H1 (cell line): ENCODE measurements at regions not wholly inside any gene's neighbourhood (a gene's known extent, or its start where the extent isn't known, plus 50 kb on each side); places are given as distances from the start of the nearest gene placed in this dataset.

Experiments
- CTCF ChIA-PET: fragments of 300-600 bp; sonication (Branson Sonifier 250); formaldehyde crosslinking; loops from one replicate; lab custom pipeline; 2021; ENCODE audit not compliant: partially characterized antibody; lab: Charles Lee
- POLR2A ChIA-PET: fragments of 300-600 bp; sonication (Branson Sonifier 250); formaldehyde crosslinking; loops from one replicate; lab custom pipeline; 2021; ENCODE audit warnings: inconsistent platforms; ENCODE audit not compliant: partially characterized antibody; lab: Charles Lee
- DNase-seq, 2 experiments: peaks; one replicate each; pipeline versions ENCODE4 v3.0.0 to v3.0.0-alpha.2; 2010 to 2022; ENCODE audit warnings: low spot score in 2 of 2, low read depth in 1 of 2, mixed read lengths in 1 of 2
- FAIRE-seq: peaks from 2 replicates; lab custom pipeline; 2011; peaks lifted over from hg19 to GRCh38; lab: Jason Lieb, UNC
- H2AFZ ChIP-seq: 2 replicates; pipeline ENCODE4 v1.8.1; 2012; ENCODE audit warnings: low read length, inconsistent platforms
- H2AK5ac ChIP-seq: 2 replicates; pipeline ENCODE4 v1.6.1; 2013; ENCODE audit warnings: low read depth, low read length
- H2BK120ac ChIP-seq: replicated peaks from 2 replicates; pipeline ENCODE3; 2013; ENCODE audit warnings: low read depth, low read length, inconsistent platforms
- H2BK12ac ChIP-seq: 2 replicates; pipeline ENCODE4 v1.6.1; 2013; ENCODE audit warnings: low read depth, low read length
- H2BK15ac ChIP-seq: 2 replicates; pipeline ENCODE4 v1.6.1; 2013; ENCODE audit warnings: low read length
- H2BK20ac ChIP-seq: 2 replicates; pipeline ENCODE4 v1.6.1; 2013; ENCODE audit warnings: low read length
- H2BK5ac ChIP-seq: 2 replicates; pipeline ENCODE4 v1.6.1; 2013; ENCODE audit warnings: low read depth, low read length
- H3K14ac ChIP-seq: 2 replicates; pipeline ENCODE4 v1.6.1; 2013; ENCODE audit warnings: inconsistent platforms; ENCODE audit not compliant: insufficient read length
- H3K18ac ChIP-seq: 2 replicates; pipeline ENCODE4 v1.6.1; 2013; ENCODE audit warnings: low read length; ENCODE audit errors: extremely low read depth
- H3K23ac ChIP-seq: 2 replicates; pipeline ENCODE4 v1.6.1; 2013; ENCODE audit warnings: inconsistent platforms; ENCODE audit not compliant: insufficient read length
- H3K23me2 ChIP-seq: 2 replicates; pipeline ENCODE4 v1.6.1; 2013; ENCODE audit warnings: low read depth, low read length
- H3K27ac ChIP-seq: 2 replicates; pipeline ENCODE4 v1.6.1; 2011; ENCODE audit warnings: low read depth, low read length, inconsistent platforms
- H3K27me3 ChIP-seq, 4 experiments: replicated peaks in 1 of 4; 1 replicate in 1 of 4; 2 replicates in 3 of 4; pipeline versions ENCODE4 v1.6.1 to v1.8.1; 2011 to 2013; ENCODE audit warnings: low read length in 3 of 4, mild to moderate bottlenecking in 3 of 4, inconsistent platforms in 2 of 4, mixed read lengths in 2 of 4, moderate library complexity in 1 of 4; ENCODE audit not compliant: control insufficient read depth in 3 of 4, insufficient read depth in 3 of 4; ENCODE audit errors: extremely low read depth in 1 of 4
- H3K36me3 ChIP-seq, 4 experiments: 2 replicates each; pipeline versions ENCODE4 v1.6.1 to v1.8.1; 2011 to 2013; ENCODE audit warnings: mild to moderate bottlenecking in 4 of 4, low read length in 3 of 4, moderate library complexity in 2 of 4, control low read depth in 1 of 4, inconsistent platforms in 1 of 4; ENCODE audit not compliant: insufficient read depth in 4 of 4, control insufficient read depth in 2 of 4
- H3K4ac ChIP-seq: replicated peaks from 2 replicates; pipeline ENCODE3; 2013; ENCODE audit warnings: low read length, low read depth, mixed read lengths, inconsistent platforms; ENCODE audit not compliant: insufficient read length
- H3K4me1 ChIP-seq, 4 experiments: replicated peaks in 1 of 4; 1 replicate in 1 of 4; 2 replicates in 3 of 4; pipeline versions ENCODE4 v1.6.1 to v1.8.1; 2011 to 2013; ENCODE audit warnings: low read length in 3 of 4, inconsistent platforms in 2 of 4, mixed read lengths in 1 of 4; ENCODE audit not compliant: insufficient read depth in 4 of 4, control insufficient read depth in 3 of 4
- H3K4me2 ChIP-seq, 2 experiments: 2 replicates each; pipeline versions ENCODE4 v1.6.1 to v1.8.1; 2011 to 2013; ENCODE audit warnings: low read depth in 2 of 2, low read length in 2 of 2, control low read depth in 1 of 2, inconsistent platforms in 1 of 2, mild to moderate bottlenecking in 1 of 2; ENCODE audit not compliant: insufficient read depth in 1 of 2
- H3K4me3 ChIP-seq, 4 experiments: fragments of 200-600, 300-600 bp in 1 of 4; sonication (generic), shearing (Covaris generic), sonication (Bioruptor Twin) in 1 of 4; 2 replicates each; pipeline versions ENCODE4 v1.5.1 to v1.8.1; 2011 to 2016; ENCODE audit warnings: low read length in 4 of 4, low read depth in 3 of 4, control low read depth in 2 of 4, inconsistent platforms in 2 of 4, mild to moderate bottlenecking in 2 of 4, mixed read lengths in 1 of 4, moderate library complexity in 1 of 4; ENCODE audit not compliant: insufficient read depth in 2 of 4; ENCODE audit errors: extremely low read depth in 1 of 4
- H3K56ac ChIP-seq: replicated peaks from 2 replicates; pipeline ENCODE3; 2013; ENCODE audit warnings: low read depth, mild to moderate bottlenecking, mixed read lengths, low read length, inconsistent platforms; ENCODE audit not compliant: insufficient read length
- H3K79me1 ChIP-seq: 2 replicates; pipeline ENCODE4 v1.6.1; 2013; ENCODE audit warnings: low read depth, low read length, control low read depth
- H3K79me2 ChIP-seq, 2 experiments: 2 replicates each; pipeline versions ENCODE4 v1.6.1 to v1.8.1; 2012 to 2013; ENCODE audit warnings: low read length in 2 of 2, mild to moderate bottlenecking in 2 of 2, inconsistent platforms in 1 of 2; ENCODE audit not compliant: insufficient read depth in 2 of 2, control insufficient read depth in 1 of 2
- H3K9ac ChIP-seq, 4 experiments: replicated peaks in 1 of 4; 1 replicate in 1 of 4; 2 replicates in 3 of 4; pipeline versions ENCODE4 v1.6.1 to v1.8.1; 2011 to 2013; ENCODE audit warnings: low read depth in 3 of 4, low read length in 3 of 4, control low read depth in 2 of 4, mild to moderate bottlenecking in 2 of 4, moderate library complexity in 2 of 4, inconsistent platforms in 1 of 4; ENCODE audit errors: extremely low read depth in 1 of 4
- H3K9me3 ChIP-seq, 2 experiments: 2 replicates each; pipeline versions ENCODE4 v1.6.1 to v1.8.1; 2012 to 2013; ENCODE audit warnings: mild to moderate bottlenecking in 2 of 2, moderate library complexity in 2 of 2, control low read depth in 1 of 2, inconsistent platforms in 1 of 2, low read depth in 1 of 2, low read length in 1 of 2, mixed read lengths in 1 of 2; ENCODE audit not compliant: insufficient read depth in 2 of 2
- H4K20me1 ChIP-seq, 2 experiments: replicated peaks in 1 of 2; 2 replicates each; pipeline versions ENCODE3 to v1.8.1; 2011 to 2013; ENCODE audit warnings: inconsistent platforms in 2 of 2, low read length in 2 of 2, mild to moderate bottlenecking in 1 of 2; ENCODE audit not compliant: insufficient read depth in 2 of 2, control insufficient read depth in 1 of 2
- H4K5ac ChIP-seq: 2 replicates; pipeline ENCODE4 v1.6.1; 2013; ENCODE audit warnings: low read length, low read depth, mixed read lengths, inconsistent platforms; ENCODE audit not compliant: insufficient read length
- H4K8ac ChIP-seq: 2 replicates; pipeline ENCODE4 v1.8.0; 2013; ENCODE audit warnings: mild to moderate bottlenecking, moderate library complexity, low read length, inconsistent platforms; ENCODE audit not compliant: insufficient read depth; ENCODE audit errors: extremely low read depth
- H4K91ac ChIP-seq: replicated peaks from 2 replicates; pipeline ENCODE3; 2013; ENCODE audit warnings: low read length, mixed read lengths, inconsistent platforms; ENCODE audit not compliant: insufficient read length
- BACH1 ChIP-seq: IDR thresholded peaks from 2 replicates; pipeline ENCODE4 v1.6.1; 2012; ENCODE audit warnings: low read length, improper control_type of control experiment
- BCL11A ChIP-seq, 2 experiments: IDR thresholded peaks; one replicate each; pipeline ENCODE4 v1.6.1; 2011; ENCODE audit warnings: low read depth in 2 of 2, low read length in 2 of 2, mild to moderate bottlenecking in 2 of 2
- CHD1 ChIP-seq: IDR thresholded peaks from 2 replicates; pipeline ENCODE4 v1.6.1; 2012; ENCODE audit warnings: low read depth, low read length, improper control_type of control experiment
- EGR1 ChIP-seq: IDR thresholded peaks from 2 replicates; pipeline ENCODE4 v1.6.1; 2011; ENCODE audit warnings: low read depth, low read length, borderline replicate concordance
- KDM5A ChIP-seq: fragments of 200-600 bp; IDR thresholded peaks from 2 replicates; pipeline ENCODE4 v1.7.1; 2012; ENCODE audit warnings: mild to moderate bottlenecking, low read length, inconsistent platforms, mixed read lengths
- NRF1 ChIP-seq: IDR thresholded peaks from 2 replicates; pipeline ENCODE4 v1.6.1; 2011; ENCODE audit warnings: mild to moderate bottlenecking, low read depth, low read length, improper control_type of control experiment
- RNF2 ChIP-seq: fragments of 200-900, 300-1000 bp; sonication (generic); IDR thresholded peaks from 2 replicates; pipeline ENCODE4 v1.7.1; 2016; ENCODE audit warnings: borderline replicate concordance, low read depth, mild to moderate bottlenecking, antibody characterized with exemption, low read length; ENCODE audit not compliant: poor library complexity, severe bottlenecking; ENCODE audit errors: missing control alignments
- SAP30 ChIP-seq: fragments of 300-600 bp; sonication (generic); IDR thresholded peaks from 2 replicates; pipeline ENCODE4 v1.7.1; 2012; ENCODE audit warnings: low read length, moderate library complexity, mild to moderate bottlenecking, inconsistent platforms; ENCODE audit not compliant: insufficient read depth, insufficient replicate concordance
- SIRT6 ChIP-seq: IDR thresholded peaks from one replicate; pipeline ENCODE4 v1.7.1; 2012; ENCODE audit warnings: low read length, inconsistent platforms
- SP1 ChIP-seq: IDR thresholded peaks from 2 replicates; pipeline ENCODE4 v1.6.1; 2011; ENCODE audit warnings: low read depth, low read length
- TBP ChIP-seq: IDR thresholded peaks from 2 replicates; pipeline ENCODE4 v1.6.1; 2011; ENCODE audit warnings: low read depth, low read length, improper control_type of control experiment
- TEAD4 ChIP-seq: IDR thresholded peaks from 2 replicates; pipeline ENCODE4 v1.6.1; 2012; ENCODE audit warnings: low read depth, low read length, inconsistent platforms, mixed read lengths
- WGBS, 2 experiments: shearing (Covaris generic) in 1 of 2; methylation state at CpG; one replicate each; pipeline versions ENCODE4 v1.1.6 to v1.1.7; 2013 to 2015; ENCODE audit warnings: low lambda C conversion rate in 2 of 2, mixed read lengths in 2 of 2, inconsistent platforms in 1 of 2, low coverage in 1 of 2, missing lambda C conversion rate in 1 of 2; ENCODE audit not compliant: insufficient replicate concordance in 2 of 2, insufficient coverage in 1 of 2, insufficient read length in 1 of 2; ENCODE audit errors: extremely low coverage in 1 of 2, missing lambda C conversion rate in 1 of 2; 5-methylcytosine and 5-hydroxymethylcytosine counted together
- TF ChIP-seq, protein P1 (sequence below): IDR thresholded peaks from 2 replicates; pipeline ENCODE4 v1.6.1; 2012; ENCODE audit warnings: low read length, inconsistent platforms

DNA sequence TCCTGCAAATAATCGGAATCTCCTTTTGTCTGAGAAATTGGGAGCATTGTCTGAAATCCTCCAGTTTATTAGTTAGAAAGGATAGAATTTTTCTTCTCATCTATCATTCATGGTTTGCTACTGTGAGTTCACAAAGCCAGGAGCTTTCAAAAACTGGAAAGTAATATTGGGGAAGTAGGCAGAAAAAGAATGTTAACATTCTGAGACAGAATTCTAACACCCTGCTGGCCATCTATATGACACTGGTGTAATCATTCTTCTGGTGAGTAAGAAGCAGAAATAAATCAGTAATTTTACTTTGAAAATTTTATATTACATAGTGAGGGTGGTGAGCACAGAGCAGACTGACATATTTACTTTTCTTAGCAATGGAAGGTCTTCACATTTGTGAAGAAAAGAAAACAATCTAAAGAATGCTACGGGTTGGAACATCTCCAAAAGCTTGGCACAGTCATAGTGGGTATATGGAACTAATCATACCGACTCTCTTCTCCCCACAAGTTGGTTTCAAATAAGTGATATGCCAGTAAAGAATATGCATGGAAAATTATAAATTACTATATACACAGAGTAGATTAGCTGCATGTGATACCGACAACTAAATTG lies 344.9 kb downstream of the LPIN1 start:
- no peak overlapping the region for H2BK5ac ChIP-seq
- no peak overlapping the region for H3K14ac ChIP-seq
- no peak overlapping the region for H4K8ac ChIP-seq
- FAIRE-seq = no peak
- H3K9me3 ChIP-seq = no peaks in the 10 kb centered on the region; a peak in 1 of 4 replicates
- no peak overlapping the region for H4K5ac ChIP-seq
- H3K27me3 ChIP-seq = no peaks in the 10 kb centered on the region
- H3K4me1 ChIP-seq = peaks cover 0 to 5% (median 4%) of the 10 kb centered on the region in 4 experiments; a peak in 5 of 7 replicates
- H3K18ac ChIP-seq = no peak overlapping the region
- no peak overlapping the region for H2BK15ac ChIP-seq
- no peaks in the 10 kb centered on the region for H3K79me1 ChIP-seq
- no peak overlapping the region for H3K56ac ChIP-seq
- H2BK120ac ChIP-seq = no peak overlapping the region
- CTCF ChIA-PET = interaction anchor here (1.2 kb wide), 1 partner anchor 8 kb away, joined by 3 read pairs; no protein-coding TSS in a partner anchor
- H4K91ac ChIP-seq = no peak overlapping the region
- no peak overlapping the region for H2AFZ ChIP-seq
- no peak overlapping the region for H3K9ac ChIP-seq
- no peak overlapping the region for H2BK12ac ChIP-seq
- H3K23ac ChIP-seq = no peak overlapping the region
- no peak overlapping the region for H2AK5ac ChIP-seq
- H3K4me3 ChIP-seq = no peak overlapping the region
- H3K23me2 ChIP-seq = 0 out of 2 replicates have a peak, but pooled peaks cover 2% of the 10 kb centered on the region
- H4K20me1 ChIP-seq = no peaks in the 10 kb centered on the region
- H3K4me2 ChIP-seq = no peak overlapping the region
- H3K79me2 ChIP-seq = no peaks in the 10 kb centered on the region
- no peak overlapping the region for H3K27ac ChIP-seq
- no peaks in the 10 kb centered on the region for H3K36me3 ChIP-seq
- no peak overlapping the region for H2BK20ac ChIP-seq
- DNase-seq = no peak
- 91% methylated on average over 4 of the region's 4 CpGs; no CpG with 5 or more reads in 1 of the 2 experiments for WGBS, 2 experiments
- POLR2A ChIA-PET = no interaction called here
- H3K4ac ChIP-seq = no peak overlapping the region
- TF ChIP-seq SIRT6 (no peak), SP1 (no peak), BACH1 (no peak), TBP (no peak), BCL11A (IDR thresholded peaks at IDR 0.05; ENCODE audit: low read depth in 2 of 2, low read length in 2 of 2) (no peak), EGR1 (no peak), KDM5A (no peak), SAP30 (no peak), RNF2 (no peak), NRF1 (no peak), CHD1 (no peak), TEAD4 (no peak)
- TF ChIP-seq, protein P1, sequence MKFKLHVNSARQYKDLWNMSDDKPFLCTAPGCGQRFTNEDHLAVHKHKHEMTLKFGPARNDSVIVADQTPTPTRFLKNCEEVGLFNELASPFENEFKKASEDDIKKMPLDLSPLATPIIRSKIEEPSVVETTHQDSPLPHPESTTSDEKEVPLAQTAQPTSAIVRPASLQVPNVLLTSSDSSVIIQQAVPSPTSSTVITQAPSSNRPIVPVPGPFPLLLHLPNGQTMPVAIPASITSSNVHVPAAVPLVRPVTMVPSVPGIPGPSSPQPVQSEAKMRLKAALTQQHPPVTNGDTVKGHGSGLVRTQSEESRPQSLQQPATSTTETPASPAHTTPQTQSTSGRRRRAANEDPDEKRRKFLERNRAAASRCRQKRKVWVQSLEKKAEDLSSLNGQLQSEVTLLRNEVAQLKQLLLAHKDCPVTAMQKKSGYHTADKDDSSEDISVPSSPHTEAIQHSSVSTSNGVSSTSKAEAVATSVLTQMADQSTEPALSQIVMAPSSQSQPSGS = no peak
